SK-N-SH treated with all-trans-retinoic acid at 6 μM for 48 hours (cell line): ENCODE measurements at regions not wholly inside any gene's neighbourhood (a gene's known extent, or its start where the extent isn't known, plus 50 kb on each side); places are given as distances from the start of the nearest gene placed in this dataset.

ENCODE experiments used
- ATAC-seq: fragments of 200-7000 bp; cut with Tn5 transposase; 3 replicates; pipeline ENCODE4 v1.9.1; 2020; ENCODE audit warnings: mild to moderate bottlenecking, moderate library complexity
- ARNTL ChIP-seq: fragments of 450-650 bp; formaldehyde crosslinking; IDR thresholded peaks from 2 replicates; pipeline ENCODE4 v1.5.0; 2020; ENCODE audit warnings: low read depth, mild to moderate bottlenecking, moderate library complexity, borderline replicate concordance
- BACH2 ChIP-seq: fragments of 250-450 bp; sonication (Bioruptor Pico); IDR thresholded peaks from 2 replicates; pipeline ENCODE4 v1.9.0; 2021; ENCODE audit warnings: mild to moderate bottlenecking, borderline replicate concordance
- CREB5 ChIP-seq: fragments of 250-450 bp; sonication (Bioruptor Pico); IDR thresholded peaks from 2 replicates; pipeline ENCODE4 v1.5.1; 2020; ENCODE audit warnings: low read depth, mild to moderate bottlenecking, moderate library complexity
- CSDC2 ChIP-seq: fragments of 250-450 bp; sonication (Bioruptor Pico); IDR thresholded peaks from 2 replicates; pipeline ENCODE4 v1.5.0; 2020; ENCODE audit warnings: mild to moderate bottlenecking, moderate library complexity
- ESRRG ChIP-seq: fragments of 250-450 bp; sonication (Bioruptor Pico); IDR thresholded peaks from 2 replicates; pipeline ENCODE4 v1.6.1; 2021; ENCODE audit warnings: mild to moderate bottlenecking
- GLIS3 ChIP-seq: fragments of 250-450 bp; sonication (Bioruptor Pico); IDR thresholded peaks from 2 replicates; pipeline ENCODE4 v1.5.0; 2020; ENCODE audit warnings: mild to moderate bottlenecking, moderate library complexity
- ISL1 ChIP-seq: fragments of 250-450 bp; sonication (Bioruptor Pico); IDR thresholded peaks from 2 replicates; pipeline ENCODE4 v2.1.2; 2022; ENCODE audit warnings: mild to moderate bottlenecking, moderate library complexity
- OSR1 ChIP-seq: fragments of 250-450 bp; sonication (Bioruptor Pico); IDR thresholded peaks from 2 replicates; pipeline ENCODE4 v1.8.0; 2022; ENCODE audit warnings: moderate library complexity, mild to moderate bottlenecking, inconsistent platforms
- PATZ1 ChIP-seq: fragments of 250-450 bp; sonication (Bioruptor Pico); IDR thresholded peaks from 2 replicates; pipeline ENCODE4 v1.8.0; 2020; ENCODE audit warnings: mild to moderate bottlenecking, moderate library complexity, borderline replicate concordance
- POU6F1 ChIP-seq: fragments of 250-450 bp; sonication (Bioruptor Pico); IDR thresholded peaks from 2 replicates; pipeline ENCODE4 v1.8.0; 2021; ENCODE audit warnings: low read depth, mild to moderate bottlenecking, moderate library complexity, borderline replicate concordance
- PPARA ChIP-seq: fragments of 250-450 bp; sonication (Bioruptor Pico); IDR thresholded peaks from 2 replicates; pipeline ENCODE4 v1.5.0; 2020; ENCODE audit warnings: mild to moderate bottlenecking, borderline replicate concordance
- RARB ChIP-seq: fragments of 250-450 bp; sonication (Bioruptor Pico); IDR thresholded peaks from 2 replicates; pipeline ENCODE4 v1.8.0; 2021; ENCODE audit warnings: mild to moderate bottlenecking, moderate library complexity
- SNAI2 ChIP-seq: fragments of 250-450 bp; sonication (Bioruptor Pico); IDR thresholded peaks from 2 replicates; pipeline ENCODE4 v1.5.0; 2020; ENCODE audit warnings: mild to moderate bottlenecking, moderate library complexity
- TCF4 ChIP-seq: fragments of 250-450 bp; sonication (Bioruptor Pico); IDR thresholded peaks from 2 replicates; pipeline ENCODE4 v1.8.0; 2021; ENCODE audit warnings: mild to moderate bottlenecking, moderate library complexity, borderline replicate concordance
- TOX ChIP-seq: fragments of 250-450 bp; sonication (Bioruptor Pico); IDR thresholded peaks from 2 replicates; pipeline ENCODE4 v1.8.0; 2021; ENCODE audit warnings: mild to moderate bottlenecking, moderate library complexity, borderline replicate concordance
- TSHZ2 ChIP-seq: fragments of 250-450 bp; sonication (Bioruptor Pico); IDR thresholded peaks from 2 replicates; pipeline ENCODE4 v1.5.0; 2020; ENCODE audit warnings: mild to moderate bottlenecking, moderate library complexity
- ZC3H10 ChIP-seq: fragments of 250-450 bp; sonication (Bioruptor Pico); IDR thresholded peaks from 2 replicates; pipeline ENCODE4 v1.5.1; 2021; ENCODE audit warnings: mild to moderate bottlenecking, moderate library complexity
- ZNF565 ChIP-seq: fragments of 450-650 bp; formaldehyde crosslinking; conservative IDR thresholded peaks from 2 replicates; pipeline ENCODE4 v1.5.0; 2020; ENCODE audit warnings: low read depth, mild to moderate bottlenecking, moderate library complexity
- ZNF70 ChIP-seq: fragments of 450-650 bp; formaldehyde crosslinking; IDR thresholded peaks from 2 replicates; pipeline ENCODE4 v1.5.0; 2020; ENCODE audit warnings: mild to moderate bottlenecking, moderate library complexity
- ZNF8 ChIP-seq: fragments of 450-650 bp; formaldehyde crosslinking; IDR thresholded peaks from 2 replicates; pipeline ENCODE4 v1.5.0; 2020; ENCODE audit warnings: mild to moderate bottlenecking, moderate library complexity

GRCh38 chr12:62005615-62006014 lies 254.6 kb upstream of the USP15 start:
- TF ChIP-seq ARNTL (CRISPR knock-in tag) (no peak), TSHZ2 (CRISPR knock-in tag) (no peak), TCF4 (CRISPR knock-in tag) (no peak)
- no peak for ATAC-seq

GRCh38 chr12:62006076-62006732 lies 254.0 kb upstream of the USP15 start:
- no peak for TF ChIP-seq ZNF8 (CRISPR knock-in tag)
- TF ChIP-seq CSDC2, result no peak
- TF ChIP-seq ZNF565 (CRISPR knock-in tag), result no peak
- no peak for TF ChIP-seq SNAI2 (CRISPR knock-in tag)
- TF ChIP-seq GLIS3 (CRISPR knock-in tag), result no peak
- TF ChIP-seq TSHZ2 (CRISPR knock-in tag), result no peak
- TF ChIP-seq TOX, result no peak
- no peak for TF ChIP-seq BACH2
- TF ChIP-seq TCF4 (CRISPR knock-in tag), result no peak
- no peak for TF ChIP-seq POU6F1 (CRISPR knock-in tag)
- TF ChIP-seq ARNTL (CRISPR knock-in tag), result no peak
- no peak for TF ChIP-seq ZNF70 (CRISPR knock-in tag)
- no peak for TF ChIP-seq ZC3H10 (CRISPR knock-in tag)
- TF ChIP-seq ESRRG (CRISPR knock-in tag), result no peak
- no peak for TF ChIP-seq OSR1 (CRISPR knock-in tag)
- TF ChIP-seq ISL1 (CRISPR knock-in tag), result no peak
- peak; percentile 45; the same call in 1 of the 3 replicates for ATAC-seq

GRCh38 chr12:62008703-62009102 lies 251.5 kb upstream of the USP15 start:
- ATAC-seq, result no peak
- TF ChIP-seq ARNTL (CRISPR knock-in tag) (no peak), ZC3H10 (CRISPR knock-in tag) (no peak), CREB5 (no peak), ZNF70 (CRISPR knock-in tag) (no peak), BACH2 (no peak), PPARA (CRISPR knock-in tag) (no peak), POU6F1 (CRISPR knock-in tag) (no peak), TSHZ2 (CRISPR knock-in tag) (no peak), GLIS3 (CRISPR knock-in tag) (no peak), OSR1 (CRISPR knock-in tag) (no peak), ZNF8 (CRISPR knock-in tag) (no peak), RARB (CRISPR knock-in tag) (no peak), PATZ1 (no peak), ZNF565 (CRISPR knock-in tag) (no peak)
